HepG2 (cell line): ENCODE measurements at regions not wholly inside any gene's neighbourhood (a gene's known extent, or its start where the extent isn't known, plus 50 kb on each side); places are given as distances from the start of the nearest gene placed in this dataset.

Source experiments
- JUNB ChIP-seq: sonication (generic); formaldehyde crosslinking; IDR thresholded peaks from 2 replicates; pipeline ENCODE4 v1.8.0; 2022; ENCODE audit warnings: missing genetic modification reagents, mild to moderate bottlenecking, borderline replicate concordance
- ZZZ3 ChIP-seq: sonication (generic); formaldehyde crosslinking; IDR thresholded peaks from 2 replicates; pipeline ENCODE4 v1.4.0; 2020; ENCODE audit warnings: missing genetic modification reagents, mild to moderate bottlenecking, borderline replicate concordance
- TF ChIP-seq, protein P1 (sequence below): sonication (generic); formaldehyde crosslinking; IDR thresholded peaks from 2 replicates; pipeline ENCODE4 v1.4.0; 2020; ENCODE audit warnings: missing genetic modification reagents, borderline replicate concordance

DNA sequence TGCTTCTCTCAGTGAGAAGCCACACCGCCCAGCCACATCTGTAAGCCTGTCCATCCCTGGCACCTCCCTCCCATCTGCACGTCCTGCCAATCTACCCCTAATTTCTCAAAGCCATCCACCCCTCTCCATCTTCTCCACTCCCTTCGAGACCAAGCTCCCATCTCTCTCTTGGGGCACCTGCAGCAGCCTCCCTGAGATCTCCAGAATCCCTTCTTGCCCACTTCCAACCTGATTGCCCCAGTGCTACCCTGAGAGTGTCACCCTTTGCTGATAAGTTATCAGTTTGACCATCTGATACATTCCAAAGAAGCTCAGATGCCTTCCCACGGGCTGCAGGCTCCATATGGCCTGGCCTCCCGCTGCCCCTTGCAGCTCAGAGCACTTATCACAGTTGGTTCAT is 496.1 kb downstream of the SHQ1 start:
- TF ChIP-seq JUNB (no peak), ZZZ3 (CRISPR knock-in tag) (no peak)
- TF ChIP-seq, protein P1, sequence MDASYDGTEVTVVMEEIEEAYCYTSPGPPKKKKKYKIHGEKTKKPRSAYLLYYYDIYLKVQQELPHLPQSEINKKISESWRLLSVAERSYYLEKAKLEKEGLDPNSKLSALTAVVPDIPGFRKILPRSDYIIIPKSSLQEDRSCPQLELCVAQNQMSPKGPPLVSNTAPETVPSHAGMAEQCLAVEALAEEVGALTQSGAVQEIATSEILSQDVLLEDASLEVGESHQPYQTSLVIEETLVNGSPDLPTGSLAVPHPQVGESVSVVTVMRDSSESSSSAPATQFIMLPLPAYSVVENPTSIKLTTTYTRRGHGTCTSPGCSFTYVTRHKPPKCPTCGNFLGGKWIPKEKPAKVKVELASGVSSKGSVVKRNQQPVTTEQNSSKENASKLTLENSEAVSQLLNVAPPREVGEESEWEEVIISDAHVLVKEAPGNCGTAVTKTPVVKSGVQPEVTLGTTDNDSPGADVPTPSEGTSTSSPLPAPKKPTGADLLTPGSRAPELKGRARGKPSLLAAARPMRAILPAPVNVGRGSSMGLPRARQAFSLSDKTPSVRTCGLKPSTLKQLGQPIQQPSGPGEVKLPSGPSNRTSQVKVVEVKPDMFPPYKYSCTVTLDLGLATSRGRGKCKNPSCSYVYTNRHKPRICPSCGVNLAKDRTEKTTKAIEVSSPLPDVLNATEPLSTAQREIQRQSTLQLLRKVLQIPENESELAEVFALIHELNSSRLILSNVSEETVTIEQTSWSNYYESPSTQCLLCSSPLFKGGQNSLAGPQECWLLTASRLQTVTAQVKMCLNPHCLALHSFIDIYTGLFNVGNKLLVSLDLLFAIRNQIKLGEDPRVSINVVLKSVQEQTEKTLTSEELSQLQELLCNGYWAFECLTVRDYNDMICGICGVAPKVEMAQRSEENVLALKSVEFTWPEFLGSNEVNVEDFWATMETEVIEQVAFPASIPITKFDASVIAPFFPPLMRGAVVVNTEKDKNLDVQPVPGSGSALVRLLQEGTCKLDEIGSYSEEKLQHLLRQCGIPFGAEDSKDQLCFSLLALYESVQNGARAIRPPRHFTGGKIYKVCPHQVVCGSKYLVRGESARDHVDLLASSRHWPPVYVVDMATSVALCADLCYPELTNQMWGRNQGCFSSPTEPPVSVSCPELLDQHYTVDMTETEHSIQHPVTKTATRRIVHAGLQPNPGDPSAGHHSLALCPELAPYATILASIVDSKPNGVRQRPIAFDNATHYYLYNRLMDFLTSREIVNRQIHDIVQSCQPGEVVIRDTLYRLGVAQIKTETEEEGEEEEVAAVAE: no peak
